ENCODE measurements at regions not wholly inside any gene's neighbourhood (a gene's known extent, or its start where the extent isn't known, plus 50 kb on each side); places are given as distances from the start of the nearest gene placed in this dataset.

DNA sequence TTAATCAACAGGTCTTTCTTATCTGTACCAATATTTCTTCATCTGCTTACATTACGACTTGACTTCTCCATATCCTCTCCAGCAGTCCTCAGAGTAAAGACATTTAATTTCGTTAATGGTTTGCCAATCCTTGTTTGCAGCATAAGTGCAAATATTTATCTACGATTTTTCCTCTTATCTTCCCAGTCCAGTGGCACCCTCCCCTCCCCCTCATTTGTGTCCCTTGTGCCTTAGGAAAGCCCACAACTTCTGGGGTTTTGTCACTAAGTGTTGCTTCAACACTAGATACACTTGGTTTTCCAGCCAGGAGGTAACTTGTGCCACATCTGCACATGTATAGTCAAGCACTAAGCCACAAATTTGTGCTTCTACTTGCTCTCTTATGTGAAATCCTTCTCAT lies 327.2 kb downstream of the CBLN4 start:
- no peaks in the 10 kb centered on the region for H4K20me1 ChIP-seq (ENCODE audit: insufficient read depth, low read length, poor library complexity, severe bottlenecking)
- no peak overlapping the region for H3K9ac ChIP-seq (ENCODE audit: low read depth, low read length, poor library complexity, severe bottlenecking)
- H3K4me1 ChIP-seq (ENCODE audit: insufficient read depth, low read length, poor library complexity, severe bottlenecking) = no peaks in the 10 kb centered on the region
- no peaks in the 10 kb centered on the region for H3K9me3 ChIP-seq (ENCODE audit: insufficient read depth, low read depth, low read length)
- TF ChIP-seq, protein P1, sequence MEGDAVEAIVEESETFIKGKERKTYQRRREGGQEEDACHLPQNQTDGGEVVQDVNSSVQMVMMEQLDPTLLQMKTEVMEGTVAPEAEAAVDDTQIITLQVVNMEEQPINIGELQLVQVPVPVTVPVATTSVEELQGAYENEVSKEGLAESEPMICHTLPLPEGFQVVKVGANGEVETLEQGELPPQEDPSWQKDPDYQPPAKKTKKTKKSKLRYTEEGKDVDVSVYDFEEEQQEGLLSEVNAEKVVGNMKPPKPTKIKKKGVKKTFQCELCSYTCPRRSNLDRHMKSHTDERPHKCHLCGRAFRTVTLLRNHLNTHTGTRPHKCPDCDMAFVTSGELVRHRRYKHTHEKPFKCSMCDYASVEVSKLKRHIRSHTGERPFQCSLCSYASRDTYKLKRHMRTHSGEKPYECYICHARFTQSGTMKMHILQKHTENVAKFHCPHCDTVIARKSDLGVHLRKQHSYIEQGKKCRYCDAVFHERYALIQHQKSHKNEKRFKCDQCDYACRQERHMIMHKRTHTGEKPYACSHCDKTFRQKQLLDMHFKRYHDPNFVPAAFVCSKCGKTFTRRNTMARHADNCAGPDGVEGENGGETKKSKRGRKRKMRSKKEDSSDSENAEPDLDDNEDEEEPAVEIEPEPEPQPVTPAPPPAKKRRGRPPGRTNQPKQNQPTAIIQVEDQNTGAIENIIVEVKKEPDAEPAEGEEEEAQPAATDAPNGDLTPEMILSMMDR (conservative IDR thresholded peaks at IDR 0.05; ENCODE audit: low read length) = no peak
- no peak for TF ChIP-seq EZH2phosphoT487 (IDR thresholded peaks at IDR 0.05; ENCODE audit: borderline replicate concordance)
- H3K4me2 ChIP-seq (ENCODE audit: low read depth, low read length, poor library complexity, severe bottlenecking) = no peak overlapping the region
- H3F3A ChIP-seq (ENCODE audit: low read depth) = no peaks in the 10 kb centered on the region
- H3K79me2 ChIP-seq (ENCODE audit: insufficient read depth, low read length) = no peaks in the 10 kb centered on the region
- H3K4me3 ChIP-seq (ENCODE audit: low read length, poor library complexity, severe bottlenecking) = no peak overlapping the region
- H3K36me3 ChIP-seq (ENCODE audit: insufficient read depth, low read length) = no peaks in the 10 kb centered on the region
- no peak overlapping the region for H2AFZ ChIP-seq (ENCODE audit: low read length)
- H3K27me3 ChIP-seq (ENCODE audit: insufficient read depth, low read length, poor library complexity, severe bottlenecking) = no peaks in the 10 kb centered on the region
- H3K9me2 ChIP-seq (replicated peaks; ENCODE audit: low read depth, low read length) = no peaks in the 10 kb centered on the region

DNA sequence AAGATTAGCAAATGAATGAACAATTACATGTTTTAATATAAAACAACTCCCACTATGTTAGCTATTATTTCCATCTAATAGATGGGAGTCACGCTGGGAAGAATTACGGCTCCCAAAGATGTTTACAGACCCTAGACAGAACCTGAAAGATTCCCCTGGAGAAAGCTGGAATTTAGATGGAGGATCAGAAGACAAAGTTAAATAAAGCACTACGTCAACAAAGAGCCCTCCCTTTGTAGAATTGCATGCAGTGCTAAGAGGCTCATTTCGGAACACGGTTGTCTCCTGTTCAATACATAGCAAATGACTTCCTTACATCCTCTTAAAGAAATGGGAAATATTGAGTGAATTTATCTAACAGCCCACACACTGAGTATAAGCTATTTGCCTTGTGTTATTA lies 328.3 kb downstream of the CBLN4 start:
- H3K4me1 ChIP-seq (ENCODE audit: insufficient read depth, low read length, poor library complexity, severe bottlenecking) = no peaks in the 10 kb centered on the region
- H3K79me2 ChIP-seq (ENCODE audit: insufficient read depth, low read length) = no peaks in the 10 kb centered on the region
- H3K9ac ChIP-seq (ENCODE audit: low read depth, low read length, poor library complexity, severe bottlenecking) = no peak overlapping the region
- no peaks in the 10 kb centered on the region for H3K9me2 ChIP-seq (replicated peaks; ENCODE audit: low read depth, low read length)
- no peak overlapping the region for H2AFZ ChIP-seq (ENCODE audit: low read length)
- no peaks in the 10 kb centered on the region for H3K36me3 ChIP-seq (ENCODE audit: insufficient read depth, low read length)
- H3K27me3 ChIP-seq (ENCODE audit: insufficient read depth, low read length, poor library complexity, severe bottlenecking) = no peaks in the 10 kb centered on the region
- no peak overlapping the region for H3K4me3 ChIP-seq (ENCODE audit: low read length, poor library complexity, severe bottlenecking)
- H4K20me1 ChIP-seq (ENCODE audit: insufficient read depth, low read length, poor library complexity, severe bottlenecking) = no peaks in the 10 kb centered on the region
- no peak overlapping the region for H3K4me2 ChIP-seq (ENCODE audit: low read depth, low read length, poor library complexity, severe bottlenecking)
- no peak for TF ChIP-seq EZH2phosphoT487 (IDR thresholded peaks at IDR 0.05; ENCODE audit: borderline replicate concordance)
- TF ChIP-seq, protein P1 (conservative IDR thresholded peaks at IDR 0.05; ENCODE audit: low read length) = no peak
- H3K9me3 ChIP-seq (ENCODE audit: insufficient read depth, low read depth, low read length) = no peaks in the 10 kb centered on the region
- H3F3A ChIP-seq (ENCODE audit: low read depth) = no peaks in the 10 kb centered on the region

DNA sequence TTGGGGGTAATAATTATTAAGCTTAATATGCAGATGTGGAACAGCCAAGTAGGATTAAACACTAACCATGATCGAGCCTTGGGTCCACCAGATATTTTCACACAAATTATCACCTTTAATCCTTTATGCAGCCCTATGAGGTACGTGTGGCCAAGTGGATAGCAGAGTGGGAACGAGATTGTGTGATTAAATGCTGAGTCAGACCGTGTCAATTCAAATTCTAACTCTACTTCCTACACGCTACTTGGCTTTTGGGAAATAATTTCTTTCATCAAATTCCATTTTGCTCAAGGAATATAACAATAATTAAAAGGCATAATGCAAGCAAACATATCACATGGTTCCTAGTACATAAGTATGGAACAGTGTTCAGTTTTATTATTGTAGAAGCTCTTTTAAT lies 329.2 kb downstream of the CBLN4 start:
- no peak overlapping the region for H3K9ac ChIP-seq (ENCODE audit: low read depth, low read length, poor library complexity, severe bottlenecking)

More for the DNA sequence above, 329.2 kb downstream of the CBLN4 start:
- Histone ChIP-seq H3K4me2 (ENCODE audit: low read depth, low read length, poor library complexity, severe bottlenecking) (no peak overlapping the region), H2AFZ (ENCODE audit: low read length) (no peak overlapping the region), H3K36me3 (ENCODE audit: insufficient read depth, low read length) (no peaks in the 10 kb centered on the region), H3K9me2 (replicated peaks; ENCODE audit: low read depth, low read length) (no peaks in the 10 kb centered on the region), H3K4me1 (ENCODE audit: insufficient read depth, low read length, poor library complexity, severe bottlenecking) (no peaks in the 10 kb centered on the region), H3K4me3 (ENCODE audit: low read length, poor library complexity, severe bottlenecking) (no peak overlapping the region), H3F3A (ENCODE audit: low read depth) (no peaks in the 10 kb centered on the region), H3K27me3 (ENCODE audit: insufficient read depth, low read length, poor library complexity, severe bottlenecking) (no peaks in the 10 kb centered on the region), H3K79me2 (ENCODE audit: insufficient read depth, low read length) (no peaks in the 10 kb centered on the region), H4K20me1 (ENCODE audit: insufficient read depth, low read length, poor library complexity, severe bottlenecking) (no peaks in the 10 kb centered on the region), H3K9me3 (ENCODE audit: insufficient read depth, low read depth, low read length) (no peaks in the 10 kb centered on the region)
- TF ChIP-seq, protein P1 (conservative IDR thresholded peaks at IDR 0.05; ENCODE audit: low read length) = no peak
- TF ChIP-seq EZH2phosphoT487 (IDR thresholded peaks at IDR 0.05; ENCODE audit: borderline replicate concordance) = no peak
